HG03280 (cell line): ENCODE measurements at regions not wholly inside any gene's neighbourhood (a gene's known extent, or its start where the extent isn't known, plus 50 kb on each side); places are given as distances from the start of the nearest gene placed in this dataset.

ENCODE experiments used
- ATAC-seq: cut with Tn5 transposase; IDR thresholded peaks from one replicate; pipeline ENCODE4 v1.9.1; 2021; ENCODE audit warnings: mild to moderate bottlenecking, moderate library complexity; ENCODE audit not compliant: unreplicated experiment

DNA sequence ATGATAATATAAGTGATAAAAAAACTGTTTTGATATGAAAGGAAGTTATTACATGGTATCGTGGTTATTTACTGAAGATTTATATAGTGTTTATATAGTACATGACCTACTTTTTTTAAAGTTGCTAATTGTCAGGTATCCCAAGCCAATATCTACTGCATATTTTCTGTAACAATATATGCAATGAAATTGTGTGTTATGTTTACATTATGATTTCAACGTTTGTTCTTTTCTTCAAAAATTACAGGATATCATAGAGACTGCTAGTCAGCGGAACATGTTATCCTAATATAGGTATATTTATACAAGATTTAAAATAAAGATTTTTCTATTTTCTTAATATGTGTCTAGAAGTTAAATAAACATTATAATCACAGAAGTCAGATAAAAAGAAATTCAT lies 167.5 kb upstream of the DPYD start:
- no peak for ATAC-seq

DNA sequence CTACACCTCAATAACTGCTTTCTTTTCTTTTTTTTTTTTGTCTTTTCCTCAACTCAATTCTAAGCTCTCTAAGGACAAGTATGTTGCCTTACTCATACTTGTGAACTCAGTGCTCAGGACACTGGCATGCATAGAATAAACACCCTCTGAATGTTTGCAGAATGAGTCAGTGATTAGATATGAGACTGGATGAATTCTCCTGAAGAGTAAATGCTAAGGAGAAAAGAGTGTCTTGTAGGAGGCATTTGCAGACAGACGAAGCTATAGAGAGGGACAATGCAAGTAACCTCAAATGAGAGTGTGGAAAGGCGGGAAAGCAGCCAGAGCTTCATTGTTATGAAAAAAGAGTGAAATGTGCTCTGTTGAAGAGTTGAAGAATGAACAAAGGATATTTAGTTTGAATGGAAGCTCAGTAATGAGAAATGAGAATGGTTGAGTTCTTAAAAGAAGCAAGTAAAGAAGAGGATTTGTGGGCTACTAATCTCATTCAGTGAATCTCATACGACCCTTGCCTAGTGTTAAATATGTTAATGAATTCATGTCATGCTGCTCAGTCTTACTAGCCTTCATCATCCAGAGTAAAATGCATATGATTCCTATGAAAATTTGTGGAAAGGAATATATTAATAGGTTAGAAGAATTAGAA lies 166.1 kb upstream of the DPYD start:
- no peak for ATAC-seq

DNA sequence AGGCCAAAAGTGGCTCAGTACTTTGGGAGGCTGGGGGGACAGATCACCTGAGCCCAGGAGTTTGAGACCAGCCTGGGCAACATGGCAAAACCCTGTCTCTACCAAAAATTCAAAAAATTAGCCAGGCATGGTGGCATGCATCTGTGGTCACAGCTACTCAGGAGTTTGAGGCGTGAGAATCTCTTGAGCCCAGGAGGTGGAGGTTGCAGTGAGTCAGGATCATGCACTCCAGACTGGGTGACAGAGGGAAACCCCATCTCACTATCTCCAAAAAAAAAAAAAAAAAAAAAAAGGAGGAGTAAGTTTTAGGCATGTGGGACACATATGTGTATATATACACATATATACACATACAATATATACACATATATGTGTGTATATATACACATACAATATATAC lies 165.3 kb upstream of the DPYD start:
- ATAC-seq, result no peak

DNA sequence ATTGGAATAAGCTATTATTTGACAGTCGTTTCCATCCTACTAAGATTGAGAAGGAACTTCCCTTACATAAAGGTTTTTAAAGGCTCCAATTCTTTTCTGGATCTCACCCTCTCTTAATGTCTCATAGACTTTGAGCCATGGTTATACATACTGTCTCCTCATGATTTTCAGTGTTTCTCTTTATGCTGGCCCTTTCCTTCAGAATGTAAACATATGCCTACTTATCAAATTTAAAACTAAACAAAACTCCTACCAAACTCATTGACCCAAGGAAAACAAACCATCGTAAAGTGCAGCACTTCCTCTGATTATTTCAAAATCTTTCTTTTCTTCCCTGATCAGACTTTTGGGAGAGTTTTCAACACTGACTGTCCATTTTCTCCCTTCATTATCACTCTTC lies 163.4 kb upstream of the DPYD start:
- no peak for ATAC-seq

DNA sequence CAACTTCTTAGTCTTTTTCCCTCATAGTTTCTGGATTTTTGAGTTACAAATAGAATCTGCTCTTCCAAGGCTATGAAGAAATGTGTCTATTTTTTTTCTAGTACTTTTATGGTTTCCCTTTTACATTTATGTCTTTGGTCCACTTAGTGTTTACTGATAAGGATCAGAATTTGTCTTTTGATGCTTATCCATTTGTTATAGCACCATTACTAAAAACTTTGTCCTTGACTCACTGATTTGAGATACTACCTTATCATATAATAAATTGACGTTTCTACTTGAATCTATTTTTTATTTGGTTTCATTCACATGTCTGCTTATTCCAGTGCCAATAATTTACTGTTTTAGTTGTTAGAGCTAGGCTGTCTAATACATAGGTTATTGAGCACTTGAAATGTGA lies 161.1 kb upstream of the DPYD start:
- ATAC-seq, result no peak

DNA sequence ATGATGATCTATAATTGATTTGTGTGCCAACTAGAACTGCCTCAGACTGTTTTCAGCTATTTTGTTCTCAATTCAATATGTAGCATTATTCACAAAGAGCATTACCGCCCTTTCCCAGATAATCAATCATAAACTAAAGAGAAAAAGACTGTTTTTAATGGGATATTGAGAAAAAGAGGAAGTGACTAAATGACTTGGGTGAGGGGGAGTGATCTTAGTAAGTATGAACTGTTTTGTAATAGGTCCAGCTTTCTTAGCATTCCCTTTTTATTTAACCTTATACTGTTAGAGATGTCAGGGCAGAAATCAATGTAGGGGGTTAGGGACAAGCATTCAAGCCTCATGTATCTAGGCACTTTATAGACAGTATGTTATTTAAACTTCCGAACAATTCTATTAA lies 157.8 kb upstream of the DPYD start:
- ATAC-seq, result no peak

DNA sequence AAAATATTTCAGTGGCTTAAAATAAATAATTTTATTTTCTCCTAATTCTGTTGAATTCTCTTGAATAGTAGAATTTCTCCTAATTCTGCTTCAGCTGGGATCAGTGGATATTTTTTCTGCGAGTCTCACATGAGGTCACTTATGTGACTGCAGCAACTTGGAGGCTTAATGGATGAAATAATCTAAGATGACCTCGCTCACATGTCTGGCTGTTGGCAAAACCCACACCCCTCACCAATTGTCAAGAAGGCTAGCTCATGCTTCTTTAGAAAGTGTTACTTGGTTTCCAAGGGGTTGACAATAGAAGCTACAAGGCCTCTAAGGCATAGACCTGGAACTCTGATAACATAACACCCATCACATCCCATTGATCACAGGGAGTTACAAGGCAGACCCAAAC lies 156.9 kb upstream of the DPYD start:
- no peak for ATAC-seq

DNA sequence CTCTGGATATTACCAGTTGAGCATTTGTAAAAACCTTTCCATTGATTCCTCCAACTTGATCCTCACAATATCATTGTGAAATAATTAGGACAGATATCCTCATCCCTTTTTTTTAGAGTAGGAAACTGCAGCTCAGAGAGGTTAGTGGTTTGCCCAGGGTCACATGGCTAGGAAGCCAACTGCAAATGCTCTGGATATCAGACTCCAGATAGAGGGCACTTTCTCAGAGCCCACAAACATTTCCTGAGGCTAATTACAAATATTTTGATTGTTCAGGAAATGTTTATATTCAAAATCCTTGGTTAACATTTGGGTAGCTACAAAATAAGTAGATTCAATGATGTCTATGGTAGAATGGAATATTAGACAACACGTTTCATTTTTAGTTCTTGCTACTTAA lies 154.8 kb upstream of the DPYD start:
- no peak for ATAC-seq

DNA sequence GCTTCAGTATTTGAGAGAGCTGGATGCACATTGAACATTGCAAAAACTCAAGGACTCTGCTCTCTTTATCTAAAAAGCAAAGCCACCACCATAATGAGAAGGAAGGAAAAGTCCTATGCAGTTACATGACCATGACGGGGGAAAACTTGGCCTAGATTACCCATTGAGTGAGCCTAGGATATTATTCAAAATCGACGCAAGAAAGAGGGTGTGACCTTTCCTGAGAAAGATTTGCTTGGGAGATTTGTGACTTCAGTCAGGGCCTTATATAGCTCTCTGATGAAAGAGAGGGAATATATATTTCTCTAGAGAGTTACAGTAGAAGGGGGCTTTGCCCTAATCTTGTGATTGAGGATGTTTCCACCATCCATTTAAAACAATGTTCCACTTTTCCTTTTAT lies 153.0 kb upstream of the DPYD start:
- no peak for ATAC-seq

DNA sequence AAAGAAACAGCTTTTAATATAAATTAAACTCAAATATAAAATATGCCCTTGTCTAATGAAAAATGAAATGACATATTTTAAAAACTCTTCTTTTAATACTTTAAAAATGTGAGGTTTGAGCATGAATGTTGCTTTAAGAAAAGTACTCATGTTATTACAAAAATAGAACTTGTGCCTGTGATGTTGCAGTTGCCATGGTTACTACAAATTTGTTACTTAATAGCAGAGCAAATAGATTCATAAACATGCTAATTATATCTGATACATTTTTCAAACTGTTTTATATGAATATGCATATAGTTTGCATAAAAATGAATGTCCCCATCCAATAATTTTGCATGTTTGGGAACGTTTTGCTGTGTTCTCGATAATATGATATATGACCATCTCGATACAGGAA lies 152.3 kb upstream of the DPYD start:
- ATAC-seq, result no peak

DNA sequence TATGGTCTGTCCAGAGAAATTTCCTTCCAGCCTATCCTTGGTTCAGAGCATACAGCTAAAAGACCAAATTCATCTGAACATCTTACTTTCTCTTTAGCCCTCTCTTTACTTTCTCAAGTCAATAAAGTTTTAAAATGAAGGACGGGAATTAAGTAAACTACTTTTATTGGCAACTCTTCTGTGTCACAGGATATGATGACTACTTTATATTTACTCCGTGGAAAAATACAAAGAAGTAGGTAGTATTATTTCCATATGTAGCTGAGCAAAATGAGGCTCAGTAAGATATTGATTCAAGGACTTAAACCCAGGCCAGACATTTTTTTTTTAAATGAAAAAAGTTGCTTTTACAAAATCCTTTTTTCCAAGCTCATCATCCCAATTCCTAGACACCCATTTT lies 151.2 kb upstream of the DPYD start:
- ATAC-seq, result no peak

DNA sequence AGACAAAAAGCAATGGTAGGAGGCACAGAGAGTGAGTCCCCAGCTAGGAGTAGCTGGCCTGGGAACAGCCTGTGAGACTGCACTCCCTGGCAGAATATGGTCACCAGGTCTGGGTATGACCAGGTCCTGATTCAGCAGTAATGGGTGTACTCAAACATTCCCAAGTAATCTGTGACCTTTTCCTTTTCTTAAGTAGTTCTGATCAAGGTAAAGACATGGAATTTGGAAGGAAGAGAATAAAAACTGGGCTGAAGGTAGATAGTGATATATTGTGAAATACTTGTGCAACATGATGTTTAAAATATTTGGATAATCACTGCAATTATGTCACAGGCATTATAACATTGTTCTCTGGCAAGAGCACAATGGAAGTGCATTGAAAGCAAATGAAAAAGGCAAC lies 147.2 kb upstream of the DPYD start:
- ATAC-seq, result no peak

DNA sequence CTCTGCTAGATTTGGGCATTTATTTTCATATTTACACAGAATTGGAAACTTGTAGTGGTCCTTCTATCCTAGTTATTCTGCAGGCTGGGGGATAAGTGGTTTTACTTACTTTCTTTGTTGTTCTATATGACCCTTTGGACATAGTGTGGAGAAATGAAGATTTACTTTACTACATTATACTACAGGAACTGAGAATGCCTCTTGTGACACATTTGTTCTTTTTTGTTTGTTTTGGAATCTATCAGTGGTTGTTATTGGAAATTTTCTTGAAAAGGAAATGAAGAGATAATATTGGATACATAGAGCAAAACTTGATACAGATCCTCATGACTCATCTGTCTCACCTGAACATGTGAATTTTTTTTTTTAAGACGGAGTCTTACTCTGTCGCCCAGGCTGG lies 146.1 kb upstream of the DPYD start:
- ATAC-seq, result no peak

DNA sequence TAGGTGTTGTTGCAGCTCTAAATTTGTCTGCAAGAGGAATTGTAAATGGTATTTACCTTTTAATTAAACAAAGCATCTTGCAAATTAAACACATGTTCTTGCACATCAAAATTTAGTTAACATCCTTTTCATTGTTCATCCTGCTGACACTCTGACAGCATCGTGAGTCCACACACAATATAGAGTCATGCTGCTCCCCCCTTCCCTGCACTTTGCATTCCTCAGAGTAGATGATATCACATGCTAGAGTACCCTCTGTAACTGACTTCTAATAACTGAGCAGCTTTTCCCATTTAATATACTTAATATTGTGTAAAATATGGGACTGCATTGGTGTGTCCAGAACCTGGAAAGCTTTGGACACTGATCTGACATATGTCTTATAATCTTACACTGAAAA lies 138.8 kb upstream of the DPYD start:
- ATAC-seq, result no peak

DNA sequence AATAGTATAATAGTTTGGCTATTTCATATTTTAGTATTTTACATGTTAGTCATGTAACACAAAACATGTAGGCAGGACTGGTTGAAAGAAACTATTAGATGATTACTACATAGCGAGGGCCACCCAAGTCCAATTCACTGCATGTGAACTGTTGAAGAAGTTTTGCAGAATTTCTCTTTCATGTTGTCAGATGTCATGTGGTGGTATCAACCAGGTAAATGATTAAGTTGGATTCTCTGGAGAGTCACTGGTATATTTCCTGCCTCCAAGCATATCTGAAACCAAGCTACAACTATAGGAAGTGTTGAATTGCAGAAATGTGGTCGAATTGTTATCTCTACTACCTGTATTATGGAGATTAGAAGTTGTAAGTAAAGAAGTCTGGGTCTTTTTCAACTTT lies 137.8 kb upstream of the DPYD start:
- ATAC-seq, result no peak

DNA sequence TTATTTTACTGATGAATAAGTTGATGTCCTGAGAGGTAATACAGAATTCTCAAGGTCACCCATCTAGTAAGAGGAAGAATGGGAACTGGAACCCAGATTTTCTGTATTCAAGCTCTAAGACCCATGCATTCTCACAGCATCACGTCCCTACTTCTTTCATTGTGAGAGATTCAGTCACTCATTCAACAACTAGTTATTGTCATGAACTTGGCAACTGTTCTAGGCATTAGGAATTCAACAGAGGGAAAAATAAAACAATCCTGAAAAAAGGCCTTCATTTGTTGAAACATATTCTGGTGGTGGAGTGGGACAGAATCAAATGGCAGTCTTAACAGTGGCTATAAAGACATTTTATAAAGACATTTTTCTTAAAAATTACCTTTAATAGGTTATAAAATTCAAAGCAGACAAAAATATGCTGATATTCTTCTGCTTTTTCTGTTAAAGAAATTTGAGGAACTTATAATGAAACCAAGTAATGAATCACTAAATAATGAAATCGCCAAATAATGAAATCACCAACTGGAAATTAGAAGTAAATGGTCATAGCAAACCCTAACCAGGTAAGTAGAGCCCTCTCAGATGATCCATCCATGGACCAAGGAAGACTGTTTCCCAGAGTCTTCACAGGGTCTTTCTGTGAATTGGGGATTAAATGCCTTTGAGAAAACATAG lies 136.5 kb upstream of the DPYD start:
- ATAC-seq, result no peak

DNA sequence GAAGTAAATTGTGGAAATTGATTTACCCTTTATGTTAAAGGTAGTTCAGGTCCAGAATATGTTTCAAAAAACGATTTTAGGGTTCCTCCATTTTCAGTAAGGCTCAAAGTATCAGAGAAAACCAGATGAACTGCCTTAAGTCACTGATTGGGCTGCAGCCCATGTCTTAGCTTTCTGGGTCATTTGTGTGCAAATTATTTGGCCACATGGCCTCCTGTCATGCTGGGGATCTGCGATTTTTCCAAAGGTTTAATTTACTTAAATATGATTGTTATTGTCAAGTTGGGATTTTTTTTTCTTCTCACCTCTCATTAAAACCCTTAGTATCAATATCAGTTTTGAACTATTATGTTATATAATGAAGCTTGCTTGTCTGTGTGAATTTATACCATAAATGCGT lies 135.9 kb upstream of the DPYD start:
- no peak for ATAC-seq

DNA sequence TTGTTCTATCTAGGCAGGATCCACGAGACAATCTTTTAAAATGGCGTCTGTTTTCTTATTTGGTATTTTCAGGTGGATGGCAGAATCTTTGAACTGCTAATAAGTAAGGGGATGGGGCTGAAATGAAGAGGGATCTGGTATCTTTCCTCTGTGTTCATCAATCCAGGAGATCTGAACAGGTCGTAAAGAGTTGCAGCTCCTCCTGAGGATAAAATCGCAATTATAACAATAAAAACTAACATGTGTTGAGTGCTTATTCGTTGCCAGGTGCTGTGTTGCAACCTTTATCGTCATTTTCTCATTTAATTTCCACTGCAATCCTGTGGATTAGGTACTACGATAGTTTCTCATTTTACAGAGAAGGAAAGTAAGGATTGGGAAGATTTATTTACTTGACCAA lies 134.6 kb upstream of the DPYD start:
- ATAC-seq, result no peak

DNA sequence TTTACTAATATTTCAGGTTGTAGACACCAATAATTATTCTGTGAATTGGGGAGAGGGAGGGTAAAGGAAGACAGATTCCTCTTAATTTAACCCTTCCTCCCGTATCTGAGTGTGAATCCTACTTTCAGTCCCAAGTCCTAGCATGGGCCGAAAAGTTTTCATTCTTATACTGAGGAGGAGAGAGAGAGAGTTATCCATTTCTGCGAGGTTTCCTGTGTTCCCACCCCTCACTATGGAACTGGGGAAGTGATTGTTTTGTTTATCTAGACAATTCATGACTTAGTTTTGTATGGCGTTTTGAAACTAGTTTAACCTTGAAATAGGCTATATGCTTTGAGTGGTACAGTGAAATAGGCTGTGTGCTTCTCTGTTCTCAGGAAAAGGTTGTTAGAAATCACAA lies 134.0 kb upstream of the DPYD start:
- ATAC-seq, result no peak

DNA sequence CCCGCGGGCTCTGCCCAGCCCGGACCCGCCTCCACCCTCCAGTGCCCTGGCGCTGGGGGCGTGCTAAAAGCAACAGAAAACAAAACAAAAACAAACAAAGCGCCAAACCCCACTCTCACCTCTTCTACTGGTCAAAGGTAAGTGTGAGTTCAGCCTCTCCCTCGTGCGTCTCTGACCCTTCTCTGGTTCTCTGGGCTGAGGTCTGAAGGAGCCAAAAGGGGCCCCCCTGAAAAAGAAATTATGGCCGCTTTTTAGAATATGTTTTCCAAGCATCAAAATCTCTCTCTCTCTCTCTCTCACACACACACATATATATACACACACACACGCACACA lies 133.5 kb upstream of the DPYD start:
- no peak for ATAC-seq

DNA sequence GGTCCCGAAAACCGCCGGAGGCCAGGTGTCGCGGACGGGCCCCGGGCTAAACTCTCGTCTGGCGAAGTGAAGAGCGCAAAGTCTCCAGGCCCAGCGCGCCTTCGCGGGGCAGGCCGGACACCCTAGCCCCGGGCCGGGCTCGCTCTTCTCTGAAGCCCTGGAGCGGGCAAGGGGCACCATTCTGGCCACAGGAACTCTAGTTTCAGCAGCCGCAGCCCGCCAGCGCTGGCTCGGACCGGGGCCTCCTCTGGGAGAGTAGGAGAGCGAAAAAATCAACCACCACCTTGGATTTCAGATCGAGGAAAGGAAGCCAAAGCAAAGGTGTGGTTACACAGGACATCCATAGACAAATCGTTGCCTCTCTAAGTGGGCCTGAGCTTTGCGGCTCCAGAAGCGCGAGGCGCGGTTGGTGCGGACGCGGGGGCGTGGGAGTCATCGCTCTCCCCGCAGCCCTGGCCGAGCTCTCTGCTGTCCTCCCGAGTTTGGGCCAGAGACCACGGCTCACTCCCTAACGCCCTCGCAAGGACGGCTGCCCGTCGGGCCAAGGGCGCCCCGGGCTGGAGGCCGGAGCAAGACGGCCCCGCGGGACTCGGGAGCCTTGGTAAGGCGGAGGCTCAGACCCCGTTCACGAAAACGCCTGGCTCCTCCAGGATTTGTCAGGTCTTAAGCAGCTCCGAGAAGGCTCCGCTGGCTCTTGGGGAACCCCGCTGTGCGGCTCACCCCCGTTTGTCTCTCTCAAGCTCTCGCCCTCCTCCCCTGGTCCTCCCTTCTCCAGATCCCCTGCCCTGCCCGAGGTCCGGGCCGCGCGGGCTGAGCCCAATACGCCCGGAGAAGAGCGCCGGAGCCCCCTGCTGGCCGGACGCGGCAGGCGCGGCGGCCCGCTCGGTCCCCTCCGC lies 132.9 kb upstream of the DPYD start:
- peak; percentile 97 for ATAC-seq

DNA sequence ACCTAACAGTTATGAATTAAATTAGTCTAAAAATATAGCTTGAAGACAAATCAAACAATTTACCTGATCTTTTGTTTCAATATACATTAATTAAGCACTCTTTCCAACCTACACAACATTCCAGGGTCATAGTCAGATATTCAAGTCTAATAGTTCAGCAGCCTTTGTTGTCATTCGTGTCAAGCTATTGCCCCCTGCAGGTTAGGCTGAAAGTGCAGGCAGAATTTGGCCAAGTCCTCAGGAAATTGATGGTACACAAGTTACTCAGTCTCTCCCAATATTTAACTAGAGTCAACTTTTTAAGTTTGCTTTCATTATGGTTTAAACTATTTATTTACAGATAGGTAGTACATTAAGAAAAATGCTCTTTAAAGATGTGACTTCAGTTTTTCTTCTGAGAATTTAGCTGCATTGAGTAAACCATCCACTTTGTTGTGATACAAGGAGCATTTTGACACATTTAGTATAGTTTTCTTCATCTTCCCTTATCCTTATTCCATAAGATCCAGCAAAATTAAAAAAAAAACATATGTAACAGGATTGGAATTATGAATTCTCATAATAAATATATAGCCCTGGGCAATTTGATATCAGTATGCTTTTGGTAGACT lies 130.3 kb upstream of the DPYD start:
- peak; percentile 46 for ATAC-seq
